DMS153 treated with DMSO at 0.1 percent for 48 hours (cell line): ENCODE measurements at regions not wholly inside any gene's neighbourhood (a gene's known extent, or its start where the extent isn't known, plus 50 kb on each side); places are given as distances from the start of the nearest gene placed in this dataset.
"Not testable (repeated sequence)": the region's sequence is repeated elsewhere in the genome, so short reads cannot be mapped to it uniquely, and the experiment has no call there.

Source experiments
- DNase-seq: peaks from one replicate; lab custom pipeline; 2025; ENCODE audit not compliant: unreplicated experiment; lab: John Stamatoyannopoulos, UW

DNA sequence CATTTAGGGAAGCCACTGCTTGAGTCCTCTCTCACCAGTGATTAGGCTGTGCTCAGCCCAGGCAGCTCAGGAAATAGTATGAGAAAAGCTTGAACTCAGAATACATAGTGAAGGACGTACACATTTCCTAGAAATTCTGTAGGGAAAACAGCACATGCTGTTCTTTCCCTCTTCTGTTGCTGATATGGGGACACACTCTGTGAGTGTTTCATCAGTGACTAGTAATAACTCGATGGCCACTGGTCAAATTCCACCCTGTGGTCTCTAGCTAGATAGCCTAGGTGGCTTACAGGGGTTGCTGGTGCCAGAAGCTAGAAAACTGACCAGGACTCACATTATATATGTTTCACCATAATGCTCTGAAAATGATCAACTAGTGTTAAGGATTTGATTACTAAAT lies 259.8 kb upstream of the SOX4 start:
- no peak for DNase-seq

DNA sequence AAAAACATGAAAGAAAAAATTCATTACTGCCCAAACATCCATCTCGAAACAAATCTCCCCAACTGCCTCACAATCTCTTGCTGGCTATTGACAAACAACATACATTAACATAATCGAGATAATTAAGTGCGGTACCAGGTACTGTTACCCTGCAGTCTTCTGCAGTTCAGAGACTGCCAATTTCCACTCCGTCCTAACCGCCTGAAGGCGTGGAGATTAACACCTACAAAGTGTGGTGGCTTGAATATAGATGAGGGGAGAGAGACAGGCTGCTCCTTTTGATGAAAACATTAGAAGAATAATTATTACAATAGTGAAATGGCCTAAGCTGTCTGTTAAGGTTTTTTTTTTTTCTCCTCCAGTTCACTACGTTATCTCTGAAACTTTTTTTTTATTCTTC lies 258.9 kb upstream of the SOX4 start:
- DNase-seq, result no peak

DNA sequence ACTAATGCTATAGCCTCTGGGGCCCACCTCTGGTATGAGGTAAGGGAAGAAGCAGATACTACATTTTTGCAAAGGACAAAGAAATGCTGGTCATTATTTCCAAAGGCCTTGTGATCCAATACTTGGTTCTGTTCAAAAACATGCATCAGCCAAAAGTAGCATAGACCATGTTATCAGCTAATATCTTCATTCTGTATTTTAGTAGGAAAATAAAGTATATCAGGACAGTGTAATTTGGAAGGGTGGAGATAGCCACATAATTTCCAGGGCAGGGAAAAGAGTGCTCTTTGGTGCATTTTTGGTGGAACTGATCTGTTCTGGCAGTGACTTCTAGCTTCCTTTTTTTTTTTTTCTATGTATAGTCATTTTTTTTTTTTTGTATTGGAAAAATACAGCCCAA lies 258.0 kb upstream of the SOX4 start:
- DNase-seq, result no peak

DNA sequence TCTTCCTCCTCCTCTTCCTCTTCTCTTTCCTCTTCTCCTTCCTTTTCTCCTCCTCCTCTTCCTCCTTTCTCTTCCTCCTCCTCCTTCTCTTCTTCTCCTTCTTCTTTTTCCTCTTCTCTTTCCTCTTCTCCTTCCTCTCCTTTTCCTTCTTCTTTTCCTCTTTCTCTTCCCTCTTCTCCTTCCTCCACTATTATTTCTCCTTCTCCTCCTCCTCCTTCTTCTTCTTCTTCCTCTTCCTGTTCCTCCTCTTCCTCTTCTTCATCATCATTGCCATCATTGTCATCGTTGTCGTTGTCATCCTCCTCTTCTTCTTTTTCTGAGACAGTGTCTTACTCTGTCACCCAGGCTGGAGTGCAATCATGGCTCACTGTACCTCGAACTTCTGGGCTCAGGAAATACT lies 256.3 kb upstream of the SOX4 start:
- DNase-seq, result no peak

DNA sequence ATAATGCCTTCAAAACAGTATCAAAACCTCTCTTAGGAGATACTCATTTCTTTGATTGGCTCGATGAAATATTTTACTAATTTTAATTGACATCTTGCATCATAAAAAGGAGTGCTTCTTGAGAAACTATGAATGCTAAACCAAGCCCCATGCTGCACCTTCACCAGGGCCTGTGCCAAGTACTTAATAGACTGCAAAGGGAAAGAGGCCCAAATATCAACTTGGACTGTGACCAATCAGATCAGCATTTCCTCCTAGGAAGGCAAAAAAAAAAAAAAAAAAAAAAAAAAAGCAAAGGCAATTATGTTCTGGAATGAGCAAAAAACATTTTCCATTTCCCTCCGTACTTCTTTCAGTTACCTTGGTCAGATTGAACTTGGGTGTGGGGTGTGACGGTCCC lies 253.0 kb upstream of the SOX4 start:
- no peak for DNase-seq

DNA sequence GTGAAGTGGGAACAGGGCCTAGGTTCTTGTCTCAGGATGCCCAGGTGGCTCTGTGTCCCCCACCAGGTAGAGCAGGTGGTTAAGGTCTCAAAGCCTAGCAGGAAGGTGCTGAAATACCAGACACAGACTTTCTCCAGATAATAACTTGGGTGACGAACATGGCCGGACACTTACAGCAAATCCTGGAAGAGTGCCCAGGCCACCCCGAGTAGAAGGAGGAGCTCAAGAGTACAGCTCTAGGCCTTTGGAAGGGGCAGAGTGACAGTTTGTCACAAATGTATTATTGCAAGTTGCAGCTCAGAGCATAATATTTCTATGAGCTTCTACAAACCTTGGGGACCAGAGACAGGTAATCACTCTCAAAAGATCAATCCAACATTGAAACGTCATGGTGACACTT lies 251.6 kb upstream of the SOX4 start:
- DNase-seq, result no peak

DNA sequence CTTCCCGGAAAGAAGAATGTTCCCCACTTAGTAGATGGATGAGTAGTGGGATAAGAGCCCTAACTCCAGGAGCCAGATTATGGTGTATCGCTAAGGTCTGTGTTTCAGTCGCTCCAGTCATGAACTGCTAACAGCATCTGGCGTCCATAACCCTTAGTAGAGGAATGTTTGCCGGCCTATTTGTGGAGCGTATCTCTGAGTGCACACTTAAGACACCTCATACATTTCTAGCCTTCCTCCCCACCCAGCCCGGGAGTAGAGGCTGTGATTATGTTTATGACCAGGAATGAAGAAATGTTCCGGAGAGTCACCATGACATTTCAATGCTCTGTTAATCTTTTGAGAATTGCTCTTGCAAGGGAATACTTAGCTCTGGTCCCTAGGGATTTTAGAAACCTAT lies 251.1 kb upstream of the SOX4 start:
- no peak for DNase-seq

DNA sequence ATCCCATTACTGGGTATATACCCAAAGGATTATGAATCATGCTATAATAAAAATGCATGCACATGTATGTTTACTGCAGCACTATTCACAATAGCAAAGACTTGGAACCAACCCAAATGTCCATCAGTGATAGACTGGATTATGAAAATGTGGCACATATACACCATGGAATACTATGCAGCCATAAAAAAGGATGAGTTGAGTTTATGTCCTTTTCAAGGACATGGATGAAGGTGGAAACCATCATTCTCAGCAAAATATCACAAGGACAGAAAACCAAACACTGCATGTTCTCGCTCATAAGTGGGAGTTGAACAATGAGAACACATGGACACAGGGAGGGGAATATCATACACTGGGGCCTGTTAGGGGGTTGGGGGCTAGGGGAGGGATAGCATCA lies 247.8 kb upstream of the SOX4 start:
- not testable (repeated sequence) for DNase-seq

DNA sequence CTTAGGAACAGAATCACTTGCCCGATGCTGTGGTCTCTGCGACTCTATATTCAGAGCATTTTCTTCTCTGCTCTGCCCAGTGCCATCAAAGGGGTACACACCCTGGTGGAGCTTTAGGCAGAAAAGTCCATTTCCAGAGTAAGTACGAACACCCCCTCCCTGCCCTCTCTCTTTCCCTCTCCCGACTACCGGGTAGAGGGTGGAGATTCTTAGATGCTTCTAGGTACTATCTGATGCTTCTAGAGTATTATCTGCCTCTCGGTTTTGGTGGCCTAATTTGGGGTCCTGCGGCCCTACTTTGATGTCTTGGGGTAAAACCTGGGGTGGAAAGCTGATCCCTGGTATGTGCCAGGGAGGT lies 245.4 kb upstream of the SOX4 start:
- DNase-seq, result no peak

DNA sequence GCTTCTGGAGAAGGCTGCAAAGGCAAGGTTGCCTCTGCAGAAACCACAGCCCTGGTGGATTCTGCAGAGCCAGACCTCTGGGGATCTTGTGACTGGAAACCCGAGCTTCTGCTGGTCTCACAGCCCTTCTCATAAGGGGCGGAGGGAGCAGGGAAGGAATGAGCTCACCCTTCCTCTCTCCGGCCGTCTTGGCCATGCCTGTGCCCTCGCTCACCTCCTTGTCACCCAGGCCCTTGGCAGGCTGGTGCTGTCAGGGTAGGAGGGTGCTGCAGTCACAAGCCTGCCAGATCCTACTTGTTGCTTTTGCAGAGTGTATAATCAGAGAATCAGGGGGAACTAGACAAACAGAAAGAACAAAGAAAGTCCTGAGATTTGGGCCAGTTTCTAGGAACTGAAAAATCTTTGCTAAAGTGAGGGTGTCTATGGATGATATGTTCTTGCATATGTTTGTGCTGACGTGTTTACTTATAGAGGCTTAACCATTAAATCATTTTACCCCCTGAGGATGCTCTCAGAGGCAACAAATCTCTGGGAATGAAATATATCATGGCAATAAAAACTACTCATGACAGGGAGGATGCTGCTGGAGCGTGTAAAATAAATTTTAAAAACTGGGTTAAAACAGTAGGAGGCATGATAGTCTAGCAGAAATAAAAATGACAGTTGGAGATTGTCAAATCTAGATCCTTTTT lies 244.9 kb upstream of the SOX4 start:
- DNase-seq, result no peak

DNA sequence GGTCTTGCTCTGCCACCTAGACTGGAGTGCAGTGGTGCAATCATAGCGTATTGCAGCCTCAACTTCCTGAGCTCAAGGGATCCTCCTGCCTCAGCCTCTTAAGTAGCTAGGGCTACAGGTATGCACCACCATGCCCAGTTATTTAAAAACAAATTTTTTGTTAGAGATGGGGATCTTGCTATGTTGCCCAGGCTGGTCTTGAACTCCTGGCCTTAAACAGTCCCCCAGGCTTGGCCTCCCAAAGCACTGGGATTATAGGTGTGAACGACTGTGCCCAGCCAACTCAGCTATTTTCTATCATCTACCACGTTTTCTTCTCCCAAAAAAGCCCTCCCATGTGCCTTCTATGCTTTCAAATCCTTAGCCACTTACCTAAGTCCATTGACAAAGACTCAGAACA lies 243.7 kb upstream of the SOX4 start:
- DNase-seq, result no peak

DNA sequence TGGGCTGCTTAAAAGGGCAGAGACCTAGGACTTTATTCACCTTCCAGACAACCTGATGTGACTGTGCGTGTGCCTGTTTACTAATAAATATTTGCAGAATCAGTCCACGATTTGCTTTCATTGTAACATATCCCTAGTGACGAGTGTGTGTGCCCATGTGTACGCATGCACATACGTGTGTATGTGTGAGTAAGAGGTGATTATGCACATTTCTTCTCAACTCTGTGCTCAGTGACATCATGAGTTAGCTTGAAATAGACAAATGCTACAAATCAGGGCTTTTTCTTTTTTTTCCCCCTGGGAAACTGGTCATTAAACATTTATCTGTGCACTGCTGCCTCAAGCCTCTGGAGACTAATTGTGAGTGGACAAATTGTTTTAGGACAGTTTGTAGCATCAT lies 242.6 kb upstream of the SOX4 start:
- DNase-seq, result no peak

DNA sequence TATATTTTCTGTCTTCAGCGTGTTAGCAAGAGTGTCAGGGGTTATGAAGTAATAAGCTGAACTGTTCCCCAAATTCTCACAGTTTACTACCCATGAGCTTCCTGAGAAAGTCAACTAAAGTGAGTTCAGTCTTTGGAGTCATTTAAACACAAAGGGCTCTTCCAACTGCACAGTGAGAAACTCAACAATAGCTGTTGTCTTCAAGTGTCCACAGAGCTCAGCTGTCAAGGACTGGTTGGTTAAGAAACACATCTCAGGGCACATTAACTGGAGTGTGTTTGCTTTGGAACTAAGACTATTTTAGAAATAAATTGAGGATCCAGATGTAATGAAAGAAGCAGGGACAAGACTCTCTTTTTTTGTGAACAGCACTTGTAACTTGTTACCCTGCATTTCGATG lies 241.4 kb upstream of the SOX4 start:
- DNase-seq, result no peak

DNA sequence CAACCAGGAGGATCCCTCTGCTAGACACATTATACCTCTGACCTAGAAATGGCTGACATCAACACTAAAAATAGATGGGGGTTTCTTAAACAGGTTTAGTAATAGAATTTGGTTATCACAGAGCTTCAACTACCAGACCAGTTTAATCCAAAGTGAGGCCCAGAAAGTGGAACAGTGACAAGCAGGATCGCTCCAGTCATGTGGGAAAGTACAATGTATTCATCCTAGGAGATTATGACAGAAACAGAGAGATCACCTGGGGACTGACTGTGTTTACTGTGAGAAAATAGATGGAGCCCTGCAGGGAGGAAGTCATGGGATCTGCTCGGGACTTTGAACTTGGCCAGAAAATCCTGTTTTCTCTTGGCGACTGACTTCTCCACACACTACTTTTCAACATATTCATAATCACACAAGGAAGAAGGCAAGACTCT lies 238.7 kb upstream of the SOX4 start:
- DNase-seq, result no peak

DNA sequence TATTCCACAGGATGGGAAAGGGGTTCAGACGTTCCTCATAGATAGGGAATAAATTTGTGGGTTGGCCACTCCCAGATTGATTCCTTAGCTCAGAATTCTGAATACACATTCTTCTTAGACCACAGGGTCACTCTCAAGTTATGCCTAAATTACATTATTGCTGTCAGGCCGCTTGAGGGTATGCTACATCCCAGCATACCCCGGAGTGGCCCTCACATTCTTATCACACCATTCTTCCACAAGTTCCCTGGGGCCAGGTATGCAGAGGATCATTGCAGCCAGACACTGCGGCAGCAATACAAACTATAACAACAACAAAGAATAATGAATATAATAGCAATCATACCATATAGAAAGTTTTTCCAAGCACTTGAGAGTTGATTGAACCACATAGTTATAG lies 237.9 kb upstream of the SOX4 start:
- DNase-seq, result no peak

DNA sequence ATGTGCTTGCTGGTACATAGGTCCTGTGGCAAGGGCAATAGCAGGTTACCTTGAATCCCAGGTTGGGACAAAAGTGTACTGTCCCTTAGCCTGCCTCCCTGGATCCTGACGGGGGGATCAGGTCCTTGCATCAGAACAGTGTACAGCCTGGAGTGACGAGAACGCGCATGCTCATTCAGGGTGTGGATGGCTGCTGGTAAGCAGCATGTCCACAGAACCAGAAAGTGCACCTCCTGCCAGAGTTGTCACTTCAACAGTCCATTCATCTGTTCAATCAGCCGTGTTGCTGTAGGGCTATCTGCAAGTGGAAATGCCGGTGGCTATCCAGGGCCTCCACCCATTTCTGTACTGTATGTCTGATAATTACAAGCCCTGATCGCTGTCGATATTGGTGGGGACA lies 236.3 kb upstream of the SOX4 start:
- no peak for DNase-seq

DNA sequence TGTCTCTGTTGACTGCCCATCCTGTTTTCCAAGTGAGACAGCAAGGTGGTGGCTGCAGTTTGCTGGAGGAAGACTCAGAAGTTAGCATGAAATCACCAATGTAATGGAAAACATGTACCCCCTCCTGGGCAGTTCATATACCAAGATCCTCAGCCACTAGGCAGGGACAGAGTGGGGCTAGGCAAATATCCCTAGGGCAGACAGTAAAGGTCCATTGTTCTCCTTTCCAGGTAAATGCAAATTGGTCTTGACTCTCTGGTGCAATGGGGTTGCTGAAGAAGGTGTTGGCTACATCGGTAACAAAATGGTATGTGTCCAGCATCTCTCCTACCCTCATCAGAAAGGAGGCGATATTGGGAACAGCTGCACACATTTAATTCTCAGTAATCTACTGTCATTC lies 233.6 kb upstream of the SOX4 start:
- no peak for DNase-seq

DNA sequence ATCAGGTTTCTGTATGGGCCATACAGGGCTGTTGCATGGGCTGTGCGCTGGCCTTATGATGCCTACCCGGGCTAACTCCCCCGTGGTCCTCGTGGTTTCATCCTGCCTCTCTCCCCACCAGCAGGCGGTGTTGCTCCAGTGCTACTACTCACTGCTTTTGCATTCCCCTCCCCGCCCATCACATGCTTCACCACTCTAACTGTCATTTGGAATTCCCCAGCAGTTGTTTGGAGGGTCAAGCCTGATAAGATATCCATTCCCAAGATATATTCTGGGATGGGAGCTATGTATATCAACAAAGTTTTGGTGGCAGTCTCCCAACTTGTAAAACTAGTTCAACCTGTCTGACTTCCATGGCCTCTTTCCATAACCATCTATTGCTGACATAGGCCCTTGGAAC lies 233.2 kb upstream of the SOX4 start:
- DNase-seq, result no peak

DNA sequence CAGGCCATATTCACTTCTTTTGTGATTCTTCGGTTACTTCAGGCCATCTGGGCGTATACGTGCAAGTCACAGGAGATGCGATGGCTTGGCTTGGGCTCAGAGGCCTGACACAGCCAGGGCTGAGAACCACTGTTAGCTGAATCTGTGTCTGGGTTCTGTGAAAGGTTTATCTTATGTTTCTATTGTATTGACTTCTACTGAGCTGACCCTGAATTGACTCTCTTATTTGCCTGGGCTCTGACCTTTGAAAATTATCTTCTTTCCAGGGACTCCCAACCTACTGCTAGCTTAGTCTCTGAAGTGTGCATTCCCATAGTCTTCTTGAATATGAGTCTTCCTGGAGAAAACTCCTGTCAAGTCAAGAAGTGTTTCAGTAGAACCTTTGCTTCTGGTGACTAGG lies 226.4 kb upstream of the SOX4 start:
- no peak for DNase-seq

DNA sequence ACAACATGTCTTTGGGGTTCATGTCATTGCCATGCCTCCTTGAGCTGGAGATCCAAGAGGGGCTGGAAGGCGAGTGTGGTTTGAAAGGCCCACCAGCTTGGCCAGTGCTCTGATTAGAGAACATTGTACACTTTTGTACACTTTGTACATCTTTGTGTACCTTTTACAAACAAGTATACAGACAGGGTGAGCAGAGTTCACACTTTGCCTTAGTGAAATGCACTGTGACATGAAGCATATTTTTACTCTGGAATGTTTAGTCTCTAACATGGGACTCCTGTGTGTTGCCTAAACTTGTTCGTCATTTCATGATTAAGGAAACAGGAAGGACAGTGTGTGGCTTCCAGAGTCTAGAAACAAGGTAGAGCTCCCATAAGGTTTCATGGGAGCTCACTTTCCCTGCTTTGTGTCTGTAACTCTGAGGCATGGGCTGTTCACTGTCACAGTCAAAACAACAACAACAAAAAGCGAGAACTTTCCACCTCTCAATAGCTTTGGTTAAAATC lies 225.8 kb upstream of the SOX4 start:
- DNase-seq, result no peak

DNA sequence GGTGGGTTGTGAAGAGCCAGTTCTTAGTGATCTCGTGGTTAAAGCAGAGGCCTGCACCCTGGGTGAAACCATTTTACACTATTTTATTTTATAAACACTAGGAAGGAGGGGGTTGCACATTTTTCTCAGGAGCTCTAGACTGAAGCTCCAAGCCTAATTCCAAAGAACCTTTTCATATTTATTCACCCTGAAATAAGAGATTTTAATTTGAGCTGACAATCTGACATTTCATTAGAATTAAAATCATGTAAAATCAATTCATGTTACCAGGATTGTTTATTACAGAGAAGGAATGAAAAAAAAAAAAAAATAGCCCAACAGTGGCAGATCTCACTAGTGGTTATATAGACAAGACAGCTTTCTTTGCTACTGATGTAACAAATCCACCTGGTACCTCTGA lies 222.5 kb upstream of the SOX4 start:
- no peak for DNase-seq

DNA sequence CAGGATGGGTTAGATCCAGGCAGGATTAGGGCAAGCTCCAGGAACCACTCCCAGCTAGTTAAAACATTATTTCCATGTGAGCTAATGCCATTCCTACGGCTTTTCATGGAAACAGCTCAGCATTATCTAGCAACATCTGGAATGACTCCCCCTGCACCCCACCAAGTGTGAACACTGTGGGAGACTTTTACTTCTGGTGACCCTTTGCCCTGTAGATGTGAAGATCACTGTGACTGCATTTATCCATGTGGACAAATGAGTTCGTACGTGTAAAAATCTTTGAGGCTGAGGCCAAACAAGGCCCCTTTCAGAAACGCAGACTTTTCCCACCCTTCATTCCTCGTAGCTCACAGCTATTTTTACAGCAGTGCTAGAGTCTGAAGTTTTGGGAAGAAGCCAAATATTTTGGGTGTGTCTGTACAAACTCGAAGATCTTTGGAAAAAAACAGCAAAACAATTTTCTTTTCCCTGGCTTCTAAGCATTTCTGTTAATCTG lies 221.8 kb upstream of the SOX4 start:
- DNase-seq, result no peak
